CD4-positive, CD25-positive, alpha-beta regulatory T cell (primary cell): ENCODE measurements at regions not wholly inside any gene's neighbourhood (a gene's known extent, or its start where the extent isn't known, plus 50 kb on each side); places are given as distances from the start of the nearest gene placed in this dataset.
A peak's percentile ranks its signal among the peaks of the same experiment; 100 is the strongest.

ENCODE experiments used
- ATAC-seq, 2 donors: fragments of 150-1000 bp; cut with Tn5 transposase; one replicate each; pipeline ENCODE4 v1.10.0; 2021; ENCODE audit warnings: low read depth in 2 of 2, moderate number of reproducible peaks in 2 of 2, moderate library complexity in 1 of 2
- DNase-seq, 3 donors: peaks; one replicate each; pipeline versions ENCODE4 v3.0.0 to v3.0.0-alpha.2; 2012 to 2022; ENCODE audit warnings: mixed read lengths in 1 of 3
- H3K27ac ChIP-seq: one replicate; pipeline ENCODE4 v1.7.0; 2013; ENCODE audit warnings: mild to moderate bottlenecking, low read length; ENCODE audit not compliant: insufficient read depth, poor library complexity, severe bottlenecking
- H3K27me3 ChIP-seq: one replicate; pipeline ENCODE4 v1.7.0; 2013; ENCODE audit warnings: low read length; ENCODE audit not compliant: control insufficient read depth, insufficient read depth
- H3K36me3 ChIP-seq: one replicate; pipeline ENCODE4 v1.7.0; 2013; ENCODE audit warnings: mild to moderate bottlenecking, low read length, moderate library complexity; ENCODE audit not compliant: control insufficient read depth, insufficient read depth
- H3K4me1 ChIP-seq: 2 replicates; pipeline ENCODE4 v1.7.0; 2013; ENCODE audit warnings: mild to moderate bottlenecking, low read length; ENCODE audit not compliant: insufficient read depth, control insufficient read depth, poor library complexity, severe bottlenecking
- H3K4me3 ChIP-seq: one replicate; pipeline ENCODE4 v1.7.0; 2013; ENCODE audit warnings: low read depth, mild to moderate bottlenecking, low read length, moderate library complexity
- H3K9me3 ChIP-seq, 2 experiments: 1 replicate in 1 of 2; 2 replicates in 1 of 2; pipeline ENCODE4 v1.7.0; 2013; ENCODE audit warnings: low read length in 2 of 2, mild to moderate bottlenecking in 1 of 2, moderate library complexity in 1 of 2; ENCODE audit not compliant: control insufficient read depth in 2 of 2
- H3K27ac Mint-ChIP-seq, 3 donors: one replicate each; pipeline ENCODE4 v1.8.0; 2020 to 2022; ENCODE audit warnings: mild to moderate bottlenecking in 3 of 3, mixed read lengths in 3 of 3, moderate library complexity in 2 of 3
- H3K27me3 Mint-ChIP-seq: one replicate; pipeline ENCODE4 v1.8.0; 2022; ENCODE audit warnings: mild to moderate bottlenecking, mixed read lengths
- H3K36me3 Mint-ChIP-seq: one replicate; pipeline ENCODE4 v1.8.0; 2020; ENCODE audit warnings: mixed read lengths
- H3K4me1 Mint-ChIP-seq, 4 donors: one replicate each; pipeline ENCODE4 v1.8.0; 2020 to 2022; ENCODE audit warnings: mixed read lengths in 4 of 4, mild to moderate bottlenecking in 1 of 4
- H3K4me3 Mint-ChIP-seq, 4 donors: one replicate each; pipeline ENCODE4 v1.8.0; 2020 to 2022; ENCODE audit warnings: mild to moderate bottlenecking in 4 of 4, mixed read lengths in 4 of 4, moderate library complexity in 3 of 4
- H3K9me3 Mint-ChIP-seq, 7 donors: one replicate each; pipeline ENCODE4 v1.8.0; 2020 to 2022; ENCODE audit warnings: mixed read lengths in 7 of 7, mild to moderate bottlenecking in 3 of 7, moderate library complexity in 2 of 7

DNA sequence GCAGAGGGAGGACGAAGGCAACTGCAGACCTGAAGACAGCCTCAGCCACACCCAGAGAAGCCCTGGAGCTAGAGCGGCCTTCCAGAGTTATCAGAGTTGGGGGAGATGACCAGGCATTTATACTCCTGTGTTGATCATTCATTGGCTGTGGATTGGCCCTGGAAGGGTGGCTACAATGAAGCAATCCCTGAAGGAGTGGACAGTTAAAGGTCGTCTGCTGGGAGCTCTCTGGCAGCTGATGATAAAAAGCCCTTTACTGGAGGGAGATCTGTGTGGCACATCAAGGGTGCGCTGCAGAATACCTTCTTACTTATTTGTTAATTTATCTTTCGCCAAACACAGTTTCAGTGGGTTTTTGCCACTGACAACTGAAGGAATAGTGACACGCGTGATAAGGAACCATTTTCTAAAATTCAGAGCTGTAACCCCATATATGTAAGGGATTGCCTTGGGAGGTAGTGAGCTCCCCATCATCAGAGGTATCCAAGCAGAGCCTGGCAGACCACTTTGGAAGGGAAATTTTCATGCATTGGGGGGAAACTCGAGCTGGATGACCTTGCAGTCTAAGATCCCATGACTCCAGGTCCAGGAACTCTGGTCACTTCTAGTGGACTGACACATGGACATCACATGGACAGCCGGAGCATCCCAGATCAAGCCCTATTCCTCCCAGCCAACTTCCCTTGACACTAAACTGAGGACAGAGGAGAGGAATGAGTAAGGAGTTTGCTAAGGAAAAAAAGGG lies 126.4 kb upstream of the GADD45A start:
- no peak overlapping the region for H3K27ac ChIP-seq
- H3K27ac Mint-ChIP-seq = no peak overlapping the region
- H3K9me3 Mint-ChIP-seq = peaks cover 0 to 2% (median 0%) of the 10 kb centered on the region in 7 donors
- no peak overlapping the region for H3K4me3 Mint-ChIP-seq
- H3K4me3 ChIP-seq = no peak overlapping the region
- DNase-seq (no peak), ATAC-seq (no peak)
- H3K27me3 ChIP-seq = no peaks in the 10 kb centered on the region
- peaks cover 22% of the 10 kb centered on the region for H3K27me3 Mint-ChIP-seq
- H3K4me1 Mint-ChIP-seq = peaks cover 0 to 3% (median 1%) of the 10 kb centered on the region in 4 donors
- no peaks in the 10 kb centered on the region for H3K9me3 ChIP-seq
- no peaks in the 10 kb centered on the region for H3K36me3 ChIP-seq
- no peaks in the 10 kb centered on the region for H3K4me1 ChIP-seq
- no peaks in the 10 kb centered on the region for H3K36me3 Mint-ChIP-seq

DNA sequence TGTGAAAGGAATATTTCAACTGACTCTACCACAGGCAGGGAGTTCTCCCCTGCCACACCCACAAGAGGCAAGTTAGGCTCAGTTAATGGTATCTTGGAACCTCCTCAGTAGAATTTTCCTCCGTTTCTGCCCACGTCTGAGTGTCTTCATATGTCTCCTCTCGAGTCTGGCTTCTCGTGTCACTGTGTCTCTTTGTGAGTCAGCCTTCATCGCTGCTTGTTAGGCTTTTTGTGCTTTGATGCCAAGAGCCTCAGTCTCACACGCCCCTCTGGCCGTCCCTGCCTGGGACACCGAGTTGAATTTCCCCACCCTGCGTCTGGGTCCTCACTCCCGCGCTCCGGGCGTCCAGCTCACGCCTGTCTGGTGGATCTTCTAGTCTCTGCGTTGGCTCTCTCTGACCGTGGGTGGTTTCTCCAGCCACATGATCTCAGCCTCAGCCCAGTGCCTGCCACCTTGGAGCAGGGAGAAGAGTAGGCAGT lies 125.7 kb upstream of the GADD45A start:
- H3K27ac ChIP-seq = no peak overlapping the region
- Mint-ChIP-seq H3K4me3 (no peak overlapping the region), H3K27me3 (peaks cover 18% of the 10 kb centered on the region), H3K36me3 (no peaks in the 10 kb centered on the region), H3K27ac (no peak overlapping the region), H3K4me1 (peaks cover 0 to 8% (median 2%) of the 10 kb centered on the region in 4 donors), H3K9me3 (peaks cover 0 to 2% (median 0%) of the 10 kb centered on the region in 7 donors)
- DNase-seq (no peak), ATAC-seq (no peak)
- no peak overlapping the region for H3K4me3 ChIP-seq
- H3K36me3 ChIP-seq = no peaks in the 10 kb centered on the region
- H3K9me3 ChIP-seq = no peaks in the 10 kb centered on the region
- no peaks in the 10 kb centered on the region for H3K27me3 ChIP-seq
- no peaks in the 10 kb centered on the region for H3K4me1 ChIP-seq

DNA sequence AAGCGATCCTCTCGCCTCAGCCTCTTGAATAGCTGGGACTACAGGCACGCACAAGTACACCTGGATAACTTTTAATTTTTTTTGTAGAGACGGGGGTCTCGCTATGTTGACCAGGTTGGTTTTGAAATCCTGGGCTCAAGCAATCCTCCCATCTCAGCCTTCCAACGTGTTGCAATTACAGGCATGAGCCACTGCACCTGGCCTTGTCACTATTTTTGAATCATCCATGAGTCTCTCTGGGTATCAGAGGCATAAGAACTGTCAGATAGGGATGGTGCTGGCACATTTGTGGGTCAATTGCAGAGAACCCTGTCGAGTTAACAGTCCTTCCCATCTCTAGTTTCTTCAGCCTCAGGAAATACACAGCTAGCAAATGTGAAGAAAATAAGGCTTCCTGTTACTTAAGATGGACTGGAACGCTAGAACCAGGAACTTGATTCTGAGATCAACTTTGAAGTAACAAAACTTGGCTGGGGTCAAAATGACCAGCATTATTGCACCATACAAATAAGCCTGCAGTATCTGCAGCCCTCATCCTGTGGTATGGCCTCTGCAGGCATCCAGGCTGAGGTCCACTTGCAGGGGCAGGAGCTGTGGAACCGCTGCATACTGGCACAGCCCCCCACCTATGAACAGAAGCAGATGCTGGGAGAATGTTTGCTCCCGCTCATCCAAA lies 124.3 kb upstream of the GADD45A start:
- Histone ChIP-seq H3K36me3 (no peaks in the 10 kb centered on the region), H3K27ac (no peak overlapping the region), H3K27me3 (no peaks in the 10 kb centered on the region), H3K9me3 (no peaks in the 10 kb centered on the region), H3K4me3 (no peak overlapping the region), H3K4me1 (no peaks in the 10 kb centered on the region)
- Mint-ChIP-seq H3K36me3 (no peaks in the 10 kb centered on the region), H3K27me3 (peaks cover 19% of the 10 kb centered on the region), H3K4me3 (no peak overlapping the region), H3K9me3 (peaks cover 0 to 2% (median 0%) of the 10 kb centered on the region in 7 donors), H3K27ac (no peak overlapping the region), H3K4me1 (peaks cover 0 to 14% (median 2%) of the 10 kb centered on the region in 4 donors)
- ATAC-seq (no peak), DNase-seq (no peak)

DNA sequence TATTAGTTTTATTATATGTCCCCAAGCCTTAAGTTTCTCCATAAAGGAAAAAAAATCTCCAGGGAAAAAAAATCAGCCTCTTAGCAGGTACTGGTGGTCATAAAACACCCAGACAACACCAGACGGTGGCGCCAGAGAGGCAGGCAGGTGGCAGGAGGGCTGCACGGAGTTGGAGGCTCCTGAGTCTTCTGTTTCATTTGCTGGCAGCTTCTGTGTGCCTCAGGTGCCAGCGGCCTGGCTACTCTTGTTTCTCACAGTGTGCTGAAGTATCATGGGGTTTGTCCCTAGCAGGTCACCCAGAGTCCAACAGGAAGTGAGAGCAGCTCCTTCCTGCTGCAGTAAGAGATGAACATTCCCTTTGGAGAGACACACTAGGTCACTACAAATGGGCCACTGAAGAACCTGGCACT lies 123.3 kb upstream of the GADD45A start:
- no peak overlapping the region for H3K4me3 ChIP-seq
- H3K4me1 ChIP-seq = no peaks in the 10 kb centered on the region
- H3K9me3 ChIP-seq = no peaks in the 10 kb centered on the region
- no peak overlapping the region for H3K27ac ChIP-seq
- Mint-ChIP-seq H3K27me3 (peaks cover 22% of the 10 kb centered on the region), H3K27ac (no peak overlapping the region), H3K9me3 (peaks cover 0 to 2% (median 0%) of the 10 kb centered on the region in 7 donors), H3K4me1 (peaks cover 0 to 14% (median 2%) of the 10 kb centered on the region in 4 donors), H3K36me3 (no peaks in the 10 kb centered on the region), H3K4me3 (no peak overlapping the region)
- H3K36me3 ChIP-seq = no peaks in the 10 kb centered on the region
- ATAC-seq = peak; percentile 71 to 84
- H3K27me3 ChIP-seq = no peaks in the 10 kb centered on the region
- peak; percentile 60 to 82 (median 74) for DNase-seq

DNA sequence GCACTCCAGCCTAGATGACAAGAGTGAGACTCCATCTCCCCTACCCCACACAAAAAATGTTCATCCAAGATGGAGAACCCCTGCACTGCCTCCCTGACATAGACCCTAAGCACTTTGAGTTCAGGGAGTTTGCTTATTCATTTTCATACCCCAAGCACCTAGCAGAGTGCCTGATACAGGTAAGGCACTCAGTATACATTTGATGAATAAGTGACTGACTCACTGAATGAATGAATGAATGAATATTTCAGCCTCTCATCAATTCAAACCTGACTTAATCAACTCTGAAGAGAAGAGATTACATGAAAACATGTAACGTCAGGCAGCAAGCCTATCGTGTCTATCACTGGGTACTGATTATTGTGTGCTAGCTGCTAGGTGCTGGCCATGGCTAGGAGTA lies 121.3 kb upstream of the GADD45A start:
- Mint-ChIP-seq H3K4me1 (peaks cover 0 to 14% (median under 1%) of the 10 kb centered on the region in 4 donors), H3K4me3 (no peak overlapping the region), H3K36me3 (no peaks in the 10 kb centered on the region), H3K27me3 (peaks cover 9% of the 10 kb centered on the region), H3K27ac (no peak overlapping the region), H3K9me3 (peaks cover 0 to 2% (median 0%) of the 10 kb centered on the region in 7 donors)
- no peak for ATAC-seq
- Histone ChIP-seq H3K4me3 (no peak overlapping the region), H3K9me3 (no peaks in the 10 kb centered on the region), H3K27me3 (no peaks in the 10 kb centered on the region), H3K36me3 (no peaks in the 10 kb centered on the region), H3K4me1 (no peaks in the 10 kb centered on the region), H3K27ac (no peak overlapping the region)
- DNase-seq = no peak

DNA sequence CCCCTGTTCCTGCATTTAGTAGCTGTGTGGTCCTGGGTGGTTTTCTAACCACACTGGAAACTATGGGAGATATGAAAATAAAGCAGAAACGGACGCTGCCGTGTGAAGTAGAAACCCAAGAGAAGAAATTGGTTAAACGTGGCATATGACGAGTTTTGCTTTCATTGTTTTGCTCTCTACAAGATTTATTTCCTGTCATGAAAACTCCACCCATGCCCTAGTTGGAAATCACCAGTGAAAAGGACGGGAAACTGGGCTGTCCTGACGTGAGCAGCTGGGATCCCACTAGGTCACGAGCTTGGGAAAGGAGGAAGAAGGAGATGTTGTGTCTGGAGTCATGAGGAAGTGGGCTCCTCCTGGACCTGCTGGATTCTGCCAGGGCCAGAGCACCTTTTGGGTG lies 120.8 kb upstream of the GADD45A start:
- Histone ChIP-seq H3K4me3 (no peak overlapping the region), H3K9me3 (no peaks in the 10 kb centered on the region), H3K27me3 (no peaks in the 10 kb centered on the region), H3K27ac (no peak overlapping the region), H3K4me1 (no peaks in the 10 kb centered on the region), H3K36me3 (no peaks in the 10 kb centered on the region)
- peak overlapping the region in 1 of 3 donors; percentile 79 for H3K27ac Mint-ChIP-seq
- H3K36me3 Mint-ChIP-seq = no peaks in the 10 kb centered on the region
- ATAC-seq (no peak), DNase-seq (peak in 1 of 3 donors; percentile 44)
- H3K4me3 Mint-ChIP-seq = no peak overlapping the region
- H3K27me3 Mint-ChIP-seq = peaks cover 6% of the 10 kb centered on the region
- peaks cover 0 to 14% (median under 1%) of the 10 kb centered on the region in 4 donors for H3K4me1 Mint-ChIP-seq
- peaks cover 0 to 2% (median 0%) of the 10 kb centered on the region in 7 donors for H3K9me3 Mint-ChIP-seq

DNA sequence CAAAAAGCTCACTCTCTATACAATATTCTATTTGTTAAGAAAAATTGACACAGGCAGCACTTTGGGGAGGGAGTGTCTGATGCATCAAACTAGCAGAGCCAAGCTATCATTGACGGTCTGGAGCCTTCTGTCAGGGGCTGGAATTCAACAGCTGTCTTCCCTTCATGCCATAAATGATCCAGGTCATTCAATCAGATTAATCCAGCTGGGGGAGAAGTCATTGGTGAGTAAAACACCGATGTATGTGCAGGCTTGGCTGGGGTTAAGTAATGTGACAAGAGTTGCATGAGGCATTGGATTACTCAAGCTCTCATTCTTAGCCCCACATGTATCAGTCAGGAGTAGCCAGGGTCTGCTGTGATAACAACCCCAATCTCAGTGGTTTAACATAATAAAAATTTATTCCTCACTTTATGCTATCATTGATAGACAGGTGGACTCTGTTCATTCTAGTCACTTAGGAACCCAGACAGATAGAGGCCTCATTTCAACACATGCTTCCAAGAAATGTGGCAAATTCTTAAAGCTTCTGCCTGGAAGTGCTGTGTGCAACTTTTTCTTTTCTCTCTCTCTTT lies 118.1 kb upstream of the GADD45A start:
- no peaks in the 10 kb centered on the region for H3K36me3 ChIP-seq
- no peak overlapping the region for H3K4me3 ChIP-seq
- Mint-ChIP-seq H3K27ac (no peak overlapping the region), H3K36me3 (no peaks in the 10 kb centered on the region), H3K9me3 (peaks cover 0 to 2% (median 0%) of the 10 kb centered on the region in 7 donors), H3K4me1 (peaks cover 0 to 11% (median 0%) of the 10 kb centered on the region in 4 donors), H3K4me3 (no peak overlapping the region), H3K27me3 (peaks cover 6% of the 10 kb centered on the region)
- no peak overlapping the region for H3K27ac ChIP-seq
- ATAC-seq = no peak
- no peaks in the 10 kb centered on the region for H3K9me3 ChIP-seq
- DNase-seq = no peak
- H3K27me3 ChIP-seq = no peaks in the 10 kb centered on the region
- H3K4me1 ChIP-seq = no peaks in the 10 kb centered on the region
